HepG2 (cell line): ENCODE measurements at regions not wholly inside any gene's neighbourhood (a gene's known extent, or its start where the extent isn't known, plus 50 kb on each side); places are given as distances from the start of the nearest gene placed in this dataset.

ENCODE experiments used
- ATAC-seq: fragments of 200-7000 bp; cut with Tn5 transposase; 3 replicates; pipeline ENCODE4 v1.9.1; 2020; ENCODE audit warnings: mild to moderate bottlenecking, moderate library complexity
- BruUV-seq: library from RNA; stranded (reverse); fragments of 400-500 nt; replicated peaks from 2 replicates; lab custom pipeline; 2021; lab: Mats Ljungman, UMichigan
- CTCF ChIA-PET: fragments of 300-600 bp; formaldehyde crosslinking; extraction: SDS; loops from one replicate; lab custom pipeline; 2021; ENCODE audit warnings: low total read pairs, inconsistent platforms, low intra/inter-chr PET ratio; lab: Yijun Ruan, JAX
- POLR2A ChIA-PET: fragments of 350-600 bp; sonication (Branson Sonifier 250); formaldehyde crosslinking; loops from one replicate; lab custom pipeline; 2020; ENCODE audit warnings: antibody characterized with exemption, inconsistent platforms; lab: Yijun Ruan, JAX
- DNase-seq: peaks from one replicate; pipeline ENCODE4 v3.0.0-alpha.2; 2015; ENCODE audit warnings: low spot score
- FAIRE-seq: peaks from 3 replicates; lab custom pipeline; 2011; peaks lifted over from hg19 to GRCh38; lab: Jason Lieb, UNC
- H2AFZ ChIP-seq: one replicate; pipeline ENCODE4 v1.6.1; 2011; ENCODE audit warnings: low read length, inconsistent platforms
- H3K27ac ChIP-seq: fragments of 300-600 bp; 3 replicates; pipeline ENCODE4 v1.8.0; 2011; ENCODE audit warnings: mixed run types, mild to moderate bottlenecking, mixed read lengths, low read length, inconsistent platforms; ENCODE audit not compliant: insufficient read depth; ENCODE audit errors: extremely low read length
- H3K27me3 ChIP-seq, 2 experiments: fragments of 200-600 bp in 1 of 2; 2 replicates in 1 of 2; 3 replicates in 1 of 2; pipeline versions ENCODE4 v1.6.0 to v1.8.0; 2011; ENCODE audit warnings: low read length in 2 of 2, mild to moderate bottlenecking in 2 of 2, moderate library complexity in 2 of 2, inconsistent platforms in 1 of 2; ENCODE audit not compliant: insufficient read depth in 2 of 2, control insufficient read depth in 1 of 2
- H3K36me3 ChIP-seq, 2 experiments: fragments of 200-600 bp in 1 of 2; replicated peaks in 1 of 2; 2 replicates in 1 of 2; 3 replicates in 1 of 2; pipeline versions ENCODE4 v1.5.1 to v1.8.0; 2011; ENCODE audit warnings: low read length in 2 of 2, inconsistent platforms in 1 of 2; ENCODE audit not compliant: insufficient read depth in 2 of 2, control insufficient read depth in 1 of 2
- H3K4me1 ChIP-seq: 2 replicates; pipeline ENCODE4 v1.5.1; 2012; ENCODE audit warnings: low read length, inconsistent platforms; ENCODE audit not compliant: insufficient read depth
- H3K4me2 ChIP-seq: 2 replicates; pipeline ENCODE4 v1.6.0; 2011; ENCODE audit warnings: low read depth, low read length, inconsistent platforms
- H3K4me3 ChIP-seq, 3 experiments: fragments of 200-600 bp in 1 of 3; sonication (generic), shearing (Covaris generic) in 1 of 3; replicated peaks in 1 of 3; 2 replicates each; pipeline ENCODE4 v1.5.1; 2011 to 2016; ENCODE audit warnings: low read length in 3 of 3, inconsistent platforms in 2 of 3, low read depth in 2 of 3, mild to moderate bottlenecking in 2 of 3, control low read depth in 1 of 3, mixed read lengths in 1 of 3; ENCODE audit not compliant: insufficient read depth in 1 of 3
- H3K79me2 ChIP-seq: one replicate; pipeline ENCODE4 v1.6.1; 2011; ENCODE audit warnings: low read length, inconsistent platforms; ENCODE audit not compliant: insufficient read depth
- H3K9ac ChIP-seq: 2 replicates; pipeline ENCODE4 v1.6.0; 2011; ENCODE audit warnings: mild to moderate bottlenecking, low read depth, low read length, inconsistent platforms; ENCODE audit not compliant: insufficient read depth
- H3K9me3 ChIP-seq: 2 replicates; pipeline ENCODE4 v1.5.1; 2012; ENCODE audit warnings: mild to moderate bottlenecking, low read length
- H4K20me1 ChIP-seq: 2 replicates; pipeline ENCODE4 v1.6.0; 2011; ENCODE audit warnings: inconsistent platforms, mild to moderate bottlenecking, low read length, moderate library complexity; ENCODE audit not compliant: insufficient read depth
- HOXD1 ChIP-seq: sonication (generic); formaldehyde crosslinking; IDR thresholded peaks from 2 replicates; pipeline ENCODE4 v1.5.0; 2020; ENCODE audit warnings: missing genetic modification reagents
- KIAA2018 ChIP-seq: sonication (generic); formaldehyde crosslinking; IDR thresholded peaks from 2 replicates; pipeline ENCODE4 v1.5.0; 2020; ENCODE audit warnings: mild to moderate bottlenecking, missing genetic modification reagents, borderline replicate concordance
- KLF13 ChIP-seq: sonication (generic); formaldehyde crosslinking; IDR thresholded peaks from 2 replicates; pipeline ENCODE4 v1.4.0; 2020; ENCODE audit warnings: mild to moderate bottlenecking, missing genetic modification reagents
- ZNF331 ChIP-seq: sonication (generic); formaldehyde crosslinking; IDR thresholded peaks from 2 replicates; pipeline ENCODE4 v1.4.0; 2020; ENCODE audit warnings: missing genetic modification reagents
- ZNF484 ChIP-seq: sonication (generic); formaldehyde crosslinking; IDR thresholded peaks from 2 replicates; pipeline ENCODE4 v1.5.1; 2020; ENCODE audit warnings: mild to moderate bottlenecking, low read depth, missing genetic modification reagents, borderline replicate concordance
- ZNF850 ChIP-seq: sonication (generic); formaldehyde crosslinking; conservative IDR thresholded peaks from 2 replicates; pipeline ENCODE4 v1.9.0; 2021; ENCODE audit warnings: mild to moderate bottlenecking, missing genetic modification reagents
- WGBS: methylation state at CpG from one replicate; pipeline ENCODE4 v1.1.6; 2017; ENCODE audit warnings: low lambda C conversion rate; 5-methylcytosine and 5-hydroxymethylcytosine counted together
- in situ Hi-C: cut with HindIII; loops from 2 replicates; pipeline ENCODE4 v1.10.0; 2017; ENCODE audit warnings: low pct_unique_long_range_greater_than_20kb; ENCODE audit not compliant: extremely low pct_ligation_motif_present
- intact Hi-C: fragments of 100-400 bp; cut with micrococcal nuclease; formaldehyde crosslinking; loops from one replicate; pipeline ENCODE4 v1.10.0; 2022; ENCODE audit not compliant: unreplicated experiment

GRCh38 chr5:97842687-97843086 is 659.6 kb upstream of the RIOK2 start:
- intact Hi-C loops: no loop called here
- POLR2A ChIA-PET: no interaction called here

More at GRCh38 chr5:97842687-97843086, 659.6 kb upstream of the RIOK2 start:
- H3K27ac ChIP-seq: no peak overlapping the region
- H3K79me2 ChIP-seq: no peaks in the 10 kb centered on the region
- H2AFZ ChIP-seq: no peak overlapping the region
- FAIRE-seq (no peak), ATAC-seq (no peak), DNase-seq (no peak)
- no peaks in the 10 kb centered on the region for H3K27me3 ChIP-seq
- no peaks in the 10 kb centered on the region for H4K20me1 ChIP-seq
- no peaks in the 10 kb centered on the region for H3K36me3 ChIP-seq
- no peak overlapping the region for H3K4me2 ChIP-seq
- no TSS peak for BruUV-seq
- H3K9me3 ChIP-seq: 0 out of 2 replicates have a peak, but pooled peaks cover 4% of the 10 kb centered on the region
- H3K4me3 ChIP-seq: no peak overlapping the region
- no peak overlapping the region for H3K9ac ChIP-seq
- in situ Hi-C loops: no loop called here
- CTCF ChIA-PET: no interaction called here
- H3K4me1 ChIP-seq: no peaks in the 10 kb centered on the region
- WGBS: 0% methylated on average over 1 of the region's 1 CpG
- no peak for TF ChIP-seq KIAA2018 (CRISPR knock-in tag)
- TF ChIP-seq ZNF850 (CRISPR knock-in tag): no peak
- TF ChIP-seq ZNF484: no peak
- TF ChIP-seq HOXD1 (CRISPR knock-in tag): no peak
- TF ChIP-seq ZNF331 (CRISPR knock-in tag): no peak
- TF ChIP-seq KLF13 (CRISPR knock-in tag): no peak
